Glomerular visceral epithelial cell (primary cell): ENCODE measurements at regions not wholly inside any gene's neighbourhood (a gene's known extent, or its start where the extent isn't known, plus 50 kb on each side); places are given as distances from the start of the nearest gene placed in this dataset.

Experiments
- DNase-seq: peaks from one replicate; pipeline ENCODE4 v3.0.0-alpha.2; 2016; ENCODE audit errors: extremely low spot score

DNA sequence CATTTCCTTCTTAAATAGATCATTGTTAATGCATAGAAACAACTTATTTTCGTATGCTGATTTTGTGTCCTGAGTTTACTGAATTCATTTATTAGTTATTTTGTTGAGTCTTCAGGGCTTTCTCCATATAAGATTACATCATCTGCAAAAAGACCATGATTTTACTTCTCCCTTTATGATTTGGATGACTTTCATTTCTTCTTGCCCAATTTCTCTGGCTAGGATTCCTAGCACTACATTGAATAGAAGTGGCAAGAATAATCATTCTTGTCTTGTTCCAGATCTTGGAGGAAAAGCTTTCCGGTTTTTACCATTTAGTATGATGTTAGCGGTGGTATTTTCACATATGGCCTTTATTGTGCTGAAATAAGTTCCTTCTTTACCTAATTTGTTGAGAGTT lies 303.0 kb upstream of the RTL1 start:
- no peak for DNase-seq

GRCh38 chr14:101207041-101207440 lies 303.5 kb upstream of the RTL1 start:
- DNase-seq: no peak

DNA sequence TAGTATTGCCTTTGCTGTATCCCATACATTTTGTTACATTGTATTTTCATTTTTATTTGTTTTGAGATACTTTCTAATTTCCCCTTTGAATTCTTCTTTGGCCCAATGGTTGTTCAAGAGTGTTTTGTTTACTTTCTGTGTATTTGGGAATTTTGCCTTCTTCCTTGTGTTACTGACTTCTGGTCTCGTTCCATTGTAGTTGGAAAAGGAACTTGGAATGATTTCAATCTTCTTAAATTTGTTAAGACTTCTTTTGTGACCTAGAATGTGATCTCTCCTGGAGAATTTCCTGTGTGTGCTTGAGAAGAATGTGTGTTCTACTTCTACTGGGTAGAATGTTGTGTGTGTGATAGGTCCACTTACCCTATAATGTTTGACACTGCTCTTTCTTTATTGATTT lies 304.4 kb upstream of the RTL1 start:
- DNase-seq: no peak

DNA sequence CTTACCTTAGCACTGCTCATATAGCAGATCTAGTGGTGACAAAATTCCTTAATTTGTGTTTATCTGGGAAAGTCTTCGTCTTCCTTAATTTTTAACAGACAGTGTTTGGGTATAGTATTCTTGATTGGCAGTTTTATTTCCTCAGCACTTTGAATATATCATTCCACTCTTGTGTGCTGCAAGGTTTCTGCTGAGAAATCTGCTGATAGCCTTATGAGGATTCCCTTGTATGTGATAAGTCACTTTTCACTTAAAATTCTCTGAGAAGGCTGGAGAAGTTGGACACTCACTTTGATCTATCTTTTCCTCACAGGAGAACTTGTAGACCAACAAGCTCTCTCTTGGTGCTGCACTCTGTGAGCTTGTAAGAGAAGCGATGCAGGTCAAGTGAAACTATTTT lies 306.1 kb upstream of the RTL1 start:
- no peak for DNase-seq

GRCh38 chr14:101215266-101215665 lies 311.7 kb upstream of the RTL1 start:
- no peak for DNase-seq

GRCh38 chr14:101215927-101216326 lies 312.4 kb upstream of the RTL1 start:
- DNase-seq: no peak

GRCh38 chr14:101216366-101217079 lies 313.0 kb upstream of the RTL1 start:
- DNase-seq: no peak

- no peak for DNase-seq
Measured at GRCh38 chr14:101217080-101217463, 313.6 kb upstream of the RTL1 start.

DNA sequence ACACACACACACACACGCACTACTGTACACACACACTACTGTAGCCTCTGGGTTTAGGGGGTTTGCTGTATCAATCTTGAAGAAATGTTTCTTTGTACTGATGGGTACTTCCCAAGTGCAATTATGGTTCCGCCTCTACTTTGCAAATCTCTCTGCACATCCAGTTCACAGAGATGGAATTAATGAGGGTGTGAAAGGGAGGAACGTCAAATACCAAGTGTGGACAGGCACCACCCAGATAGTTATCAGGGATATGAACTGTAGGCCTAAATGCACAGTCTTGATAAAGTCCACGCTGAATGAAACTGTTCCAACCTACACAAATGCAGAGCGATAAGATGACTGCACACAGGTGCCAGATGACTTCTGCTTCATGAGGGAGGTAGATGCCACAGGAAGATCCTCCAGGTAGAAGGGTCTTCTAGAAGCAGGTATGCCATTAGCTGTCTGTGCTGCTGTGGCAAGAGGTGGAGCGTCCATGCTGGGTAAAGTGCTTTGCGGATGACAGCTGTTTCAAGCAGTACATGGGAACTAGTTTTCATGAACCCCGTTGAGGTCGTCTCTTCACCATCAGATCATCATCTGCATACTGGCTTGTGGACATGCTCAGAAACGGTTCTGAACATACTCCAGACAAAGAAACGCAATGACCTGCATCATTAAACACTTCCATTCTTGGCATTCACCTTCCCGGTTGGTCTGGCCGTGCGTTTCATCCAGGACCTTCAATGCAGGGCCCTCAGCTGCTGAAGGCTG lies 314.3 kb upstream of the RTL1 start:
- DNase-seq: no peak

DNA sequence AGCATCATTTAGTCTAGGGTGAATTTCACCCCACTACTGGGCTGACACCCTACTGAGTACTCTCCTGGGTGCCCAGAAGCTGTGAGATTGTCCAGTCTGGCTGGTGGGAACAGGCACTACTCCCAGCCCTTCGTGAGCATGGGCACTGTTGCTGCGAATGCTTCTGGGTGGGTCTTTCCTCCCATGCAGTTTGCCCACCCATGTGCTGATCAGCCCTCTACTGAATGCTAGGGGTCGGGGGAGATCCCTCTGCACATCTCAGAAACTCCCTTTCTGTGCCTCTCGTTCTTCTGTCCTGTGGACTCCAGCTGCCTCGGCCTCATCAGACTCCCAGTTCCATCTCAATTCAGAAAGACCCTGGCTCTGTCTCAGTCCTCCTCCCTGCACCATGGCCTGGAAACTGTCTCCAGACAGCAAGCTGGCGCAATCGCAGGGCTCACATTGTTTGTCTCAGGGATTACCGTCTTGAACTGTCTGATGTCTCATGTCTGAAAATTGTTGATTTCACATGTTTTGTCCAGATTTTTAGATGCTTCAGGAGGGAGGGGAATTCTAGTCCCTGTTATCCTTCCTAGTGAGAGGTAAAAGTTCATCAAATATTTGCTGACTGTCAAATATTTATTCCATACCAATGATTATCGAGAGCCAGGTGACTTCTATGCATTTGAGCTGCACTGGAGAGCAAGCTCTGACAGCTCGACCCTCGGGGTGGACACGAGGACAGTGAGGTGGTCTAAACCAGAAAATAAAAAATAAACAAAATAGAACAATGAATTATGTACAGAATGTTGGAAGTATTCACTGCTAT lies 316.6 kb upstream of the RTL1 start:
- DNase-seq: no peak

DNA sequence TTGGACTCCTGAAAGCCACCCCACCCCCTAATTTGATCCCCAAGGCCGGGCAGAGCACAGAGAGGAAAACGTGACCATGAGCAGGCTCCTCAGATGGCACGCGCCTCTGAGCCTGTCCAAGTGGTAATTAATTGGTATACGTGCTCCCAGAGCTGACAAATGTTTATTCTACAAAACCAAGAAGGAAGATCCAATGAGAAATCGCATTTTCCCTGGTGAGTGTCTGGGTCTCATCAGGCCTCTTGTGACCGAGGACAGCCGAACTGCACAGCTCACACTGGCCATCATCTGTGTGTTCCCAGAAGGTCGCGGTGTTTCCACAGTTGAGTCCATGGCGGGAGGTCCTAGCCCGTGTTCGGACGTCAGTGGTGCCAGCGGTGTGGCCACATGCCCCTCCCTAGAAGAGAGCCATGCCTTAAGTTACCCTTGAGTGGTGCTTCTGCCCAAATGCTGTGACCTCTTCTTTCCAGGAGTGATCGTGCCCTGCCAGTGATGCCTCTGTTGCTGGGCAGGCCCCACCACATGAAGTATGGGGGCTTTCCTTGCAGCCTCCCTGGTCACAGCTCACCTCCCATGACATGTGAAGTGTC lies 317.5 kb upstream of the RTL1 start:
- no peak for DNase-seq

DNA sequence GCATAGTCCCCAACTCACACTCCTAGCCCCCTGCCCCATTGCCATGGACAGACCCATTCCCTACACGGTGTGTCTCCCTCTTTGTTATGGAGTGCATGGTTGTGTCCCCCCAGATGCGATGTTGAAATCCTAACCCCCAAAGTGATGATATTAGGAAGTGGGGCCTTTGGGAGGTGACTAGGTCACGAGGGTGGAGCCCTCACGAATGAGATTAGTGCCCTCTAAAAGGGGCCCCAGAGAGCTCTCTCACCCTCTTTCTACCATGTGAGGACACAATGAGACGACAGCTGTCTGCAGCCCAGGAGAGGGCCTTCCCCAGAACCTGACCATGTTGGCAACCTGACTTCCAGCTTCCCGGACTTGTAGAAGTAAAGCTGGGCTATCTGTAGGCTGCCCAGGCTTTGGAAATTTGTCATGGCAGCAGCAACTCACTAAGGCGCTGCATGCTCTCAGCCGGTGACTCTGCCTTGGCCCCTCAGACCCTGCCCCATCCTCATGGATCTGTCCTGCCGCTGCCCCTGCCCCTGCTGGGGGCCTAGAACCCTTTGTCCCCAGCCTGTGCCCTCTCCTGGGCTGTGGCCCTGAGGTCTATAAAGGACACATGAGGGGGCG lies 318.1 kb upstream of the RTL1 start:
- DNase-seq: no peak

- DNase-seq: no peak
Measured at GRCh38 chr14:101222362-101223070, 319.0 kb upstream of the RTL1 start.

- DNase-seq: no peak
Measured at GRCh38 chr14:101223127-101223526, 319.6 kb upstream of the RTL1 start.

DNA sequence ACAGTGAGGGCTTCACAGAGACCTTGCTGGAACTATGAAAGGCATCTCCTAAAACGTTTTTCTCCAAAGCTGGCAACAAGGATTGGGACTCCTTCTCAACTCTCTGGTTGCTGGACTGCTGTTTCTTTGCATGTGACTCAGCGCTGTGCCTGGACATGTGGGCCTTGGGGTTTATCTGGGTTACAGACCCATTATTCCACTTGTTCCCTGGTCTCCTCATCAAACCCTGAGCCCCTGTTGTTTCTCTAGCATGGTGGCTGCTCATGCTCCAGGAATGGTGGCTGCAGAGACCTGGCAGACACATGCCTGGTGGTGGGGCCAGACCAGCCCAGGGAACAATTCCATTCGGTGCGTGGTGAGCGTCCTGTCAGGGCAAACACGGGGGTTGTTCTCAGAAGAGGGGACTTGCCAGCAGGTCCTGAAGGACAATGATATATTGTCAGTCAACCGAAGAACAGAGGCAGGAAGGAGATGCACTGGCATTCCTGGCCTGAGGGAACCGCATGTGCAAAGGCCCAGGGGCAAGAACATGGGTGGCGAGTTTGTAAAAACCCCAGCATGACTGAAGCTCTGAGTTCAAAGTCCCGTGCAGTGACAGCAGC lies 320.1 kb upstream of the RTL1 start:
- DNase-seq: no peak

DNA sequence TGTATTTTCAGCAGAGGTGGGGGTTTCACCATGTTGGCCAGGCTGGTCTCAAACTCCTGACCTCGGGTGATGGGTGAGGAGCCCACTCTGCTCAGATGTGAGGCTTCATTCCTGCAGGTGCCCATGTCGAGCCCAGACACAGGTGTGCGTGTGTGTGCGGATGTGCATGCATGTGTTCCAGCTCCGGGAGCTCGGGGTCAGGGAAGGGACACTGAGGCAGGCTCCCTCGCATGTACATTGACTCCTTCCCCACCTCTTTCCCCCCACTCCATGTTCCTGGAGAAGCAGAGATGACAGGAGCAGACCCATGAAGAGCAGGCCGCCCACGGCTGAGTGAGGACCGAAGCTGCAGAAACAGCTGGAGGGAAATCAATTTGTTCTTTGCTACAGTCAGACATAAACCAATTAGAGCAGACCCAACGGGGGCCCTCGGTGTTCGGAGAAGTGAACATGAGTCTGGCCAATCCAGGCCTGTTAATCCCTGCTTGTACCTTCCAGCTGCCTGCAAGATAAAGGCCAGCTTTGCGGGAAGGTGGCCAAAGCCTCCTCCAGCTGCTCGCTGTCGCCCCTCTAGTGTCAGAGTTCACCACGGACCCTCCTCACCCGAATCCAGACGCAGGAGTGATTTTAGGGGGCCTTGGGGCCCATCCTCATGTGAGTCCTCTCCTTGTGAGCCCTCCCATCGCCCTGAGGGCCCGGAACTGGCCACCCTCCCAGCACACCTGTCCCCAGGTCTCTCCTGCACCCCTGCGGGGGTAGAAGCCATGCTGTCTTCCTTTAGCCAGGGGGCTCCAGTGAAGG lies 321.0 kb upstream of the RTL1 start:
- DNase-seq: no peak

DNA sequence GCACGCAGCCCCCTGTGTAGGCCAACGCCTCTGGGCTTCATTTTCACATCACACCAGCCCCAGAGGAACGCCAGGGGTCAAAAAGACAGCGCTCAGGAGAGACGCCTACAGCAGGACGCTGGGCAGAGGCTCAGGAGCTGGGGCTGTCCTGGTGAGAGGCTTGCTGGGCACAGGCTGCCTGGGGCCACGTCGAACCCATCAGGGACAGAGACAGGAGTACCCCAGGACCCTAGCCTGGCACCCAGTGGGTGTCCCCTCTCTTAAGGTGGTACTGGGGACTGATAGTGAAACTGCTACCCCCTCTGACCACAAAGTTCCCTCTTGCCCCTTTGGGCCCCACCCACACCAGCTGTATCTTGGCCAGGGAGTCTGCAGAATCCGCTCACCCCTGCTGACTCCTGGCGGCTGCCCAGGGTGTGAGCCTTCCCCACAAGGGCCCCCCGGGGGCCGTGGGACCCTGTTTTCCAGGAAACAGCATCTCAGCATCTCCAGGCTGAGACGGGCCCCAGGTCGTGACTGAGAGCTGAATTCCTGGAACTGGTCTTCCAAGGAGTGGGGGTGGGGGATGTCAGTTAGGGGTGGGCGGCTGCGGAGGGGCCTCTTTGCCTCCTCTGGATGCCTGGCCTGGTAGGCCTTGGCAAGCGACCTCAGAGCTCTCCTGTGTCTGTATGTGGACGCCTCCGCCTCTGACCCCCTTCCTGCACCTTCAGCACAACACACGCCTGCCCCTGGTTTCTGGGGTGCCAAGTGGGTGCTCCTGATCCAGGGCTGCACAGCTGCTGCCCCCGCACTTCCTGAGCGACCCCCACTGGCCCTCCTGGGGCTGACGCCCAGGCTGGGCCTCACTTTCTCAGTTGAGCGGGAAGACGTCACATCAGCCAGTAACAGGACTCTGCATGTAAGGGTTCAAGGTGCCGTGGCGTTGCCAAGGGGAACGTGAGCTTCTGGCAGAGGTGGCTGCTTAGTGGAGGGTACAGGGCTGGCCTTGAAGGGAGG lies 321.9 kb upstream of the RTL1 start:
- no peak for DNase-seq

GRCh38 chr14:101226265-101226602 lies 322.7 kb upstream of the RTL1 start:
- DNase-seq: no peak
